Iris pigment epithelial cell (primary cell): ENCODE measurements at regions not wholly inside any gene's neighbourhood (a gene's known extent, or its start where the extent isn't known, plus 50 kb on each side); places are given as distances from the start of the nearest gene placed in this dataset.

Experiments
- DNase-seq: peaks from one replicate; pipeline ENCODE4 v3.0.0-alpha.2; 2011; ENCODE audit warnings: low read depth

GRCh38 chr2:120567128-120567527 is 168.5 kb upstream of the GLI2 start:
- no peak for DNase-seq

- DNase-seq: no peak
These were observed 167.3 kb upstream of the GLI2 start for GRCh38 chr2:120568089-120568974.

GRCh38 chr2:120568975-120569268 is 166.7 kb upstream of the GLI2 start:
- DNase-seq: no peak

GRCh38 chr2:120570001-120570400 is 165.7 kb upstream of the GLI2 start:
- no peak for DNase-seq

GRCh38 chr2:120570546-120570945 is 165.1 kb upstream of the GLI2 start:
- DNase-seq: no peak

GRCh38 chr2:120571015-120571728 is 164.5 kb upstream of the GLI2 start:
- no peak for DNase-seq

GRCh38 chr2:120572226-120572625 is 163.4 kb upstream of the GLI2 start:
- DNase-seq: no peak

GRCh38 chr2:120574620-120575019 is 161.0 kb upstream of the GLI2 start:
- DNase-seq: no peak

GRCh38 chr2:120575966-120576365 is 159.7 kb upstream of the GLI2 start:
- no peak for DNase-seq

GRCh38 chr2:120576509-120577474 is 158.9 kb upstream of the GLI2 start:
- DNase-seq: no peak

GRCh38 chr2:120577721-120578295 is 157.9 kb upstream of the GLI2 start:
- no peak for DNase-seq

GRCh38 chr2:120578576-120579352 is 156.9 kb upstream of the GLI2 start:
- DNase-seq: no peak

GRCh38 chr2:120579916-120580685 is 155.6 kb upstream of the GLI2 start:
- DNase-seq: no peak

GRCh38 chr2:120580709-120581108 is 155.0 kb upstream of the GLI2 start:
- no peak for DNase-seq

GRCh38 chr2:120583121-120583520 is 152.5 kb upstream of the GLI2 start:
- DNase-seq: no peak

- DNase-seq: no peak
These were observed 151.7 kb upstream of the GLI2 start for GRCh38 chr2:120583851-120584570.

- DNase-seq: no peak
These were observed 149.0 kb upstream of the GLI2 start for GRCh38 chr2:120586507-120587278.

GRCh38 chr2:120587279-120587996 is 148.2 kb upstream of the GLI2 start:
- DNase-seq: no peak
